Testis (tissue), 2 donors: ENCODE measurements at regions not wholly inside any gene's neighbourhood (a gene's known extent, or its start where the extent isn't known, plus 50 kb on each side); places are given as distances from the start of the nearest gene placed in this dataset.

ENCODE experiments used
- POLR2A ChIP-seq: fragments of 450-650 bp; IDR thresholded peaks from one replicate; pipeline ENCODE4 v1.6.1; 2017; ENCODE audit warnings: antibody characterized with exemption, mild to moderate bottlenecking, moderate library complexity
- TF ChIP-seq, protein P1 (sequence below), 3 experiments: fragments of 450-650 bp in 2 of 3; fragments of 200-600 bp in 1 of 3; sonication (generic) in 1 of 3; IDR thresholded peaks; one replicate each; pipeline ENCODE4 v1.5.1; 2016 to 2019; ENCODE audit warnings: antibody characterized with exemption in 3 of 3, mild to moderate bottlenecking in 2 of 3, moderate library complexity in 1 of 3

DNA sequence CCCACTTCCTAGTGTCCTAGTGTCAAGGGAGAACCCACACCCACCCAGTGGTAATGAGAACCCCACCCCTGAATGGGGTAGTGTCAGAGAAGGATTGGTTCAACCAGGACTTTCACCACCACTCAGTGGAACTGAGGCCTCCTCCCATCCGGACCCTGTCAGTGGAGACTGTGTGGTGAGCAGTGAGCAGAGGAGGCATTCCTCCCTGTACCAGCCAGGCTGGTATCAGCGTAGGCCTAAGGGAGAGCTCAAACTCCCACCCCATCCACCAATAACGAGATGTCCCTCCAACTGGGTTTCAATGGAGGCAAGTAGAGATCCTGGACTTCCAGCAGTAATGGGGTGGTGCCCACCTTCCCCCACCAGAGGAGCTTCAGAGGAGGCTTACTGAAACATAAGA is 1171.4 kb downstream of the TBC1D22A start:
- TF ChIP-seq, protein P1, sequence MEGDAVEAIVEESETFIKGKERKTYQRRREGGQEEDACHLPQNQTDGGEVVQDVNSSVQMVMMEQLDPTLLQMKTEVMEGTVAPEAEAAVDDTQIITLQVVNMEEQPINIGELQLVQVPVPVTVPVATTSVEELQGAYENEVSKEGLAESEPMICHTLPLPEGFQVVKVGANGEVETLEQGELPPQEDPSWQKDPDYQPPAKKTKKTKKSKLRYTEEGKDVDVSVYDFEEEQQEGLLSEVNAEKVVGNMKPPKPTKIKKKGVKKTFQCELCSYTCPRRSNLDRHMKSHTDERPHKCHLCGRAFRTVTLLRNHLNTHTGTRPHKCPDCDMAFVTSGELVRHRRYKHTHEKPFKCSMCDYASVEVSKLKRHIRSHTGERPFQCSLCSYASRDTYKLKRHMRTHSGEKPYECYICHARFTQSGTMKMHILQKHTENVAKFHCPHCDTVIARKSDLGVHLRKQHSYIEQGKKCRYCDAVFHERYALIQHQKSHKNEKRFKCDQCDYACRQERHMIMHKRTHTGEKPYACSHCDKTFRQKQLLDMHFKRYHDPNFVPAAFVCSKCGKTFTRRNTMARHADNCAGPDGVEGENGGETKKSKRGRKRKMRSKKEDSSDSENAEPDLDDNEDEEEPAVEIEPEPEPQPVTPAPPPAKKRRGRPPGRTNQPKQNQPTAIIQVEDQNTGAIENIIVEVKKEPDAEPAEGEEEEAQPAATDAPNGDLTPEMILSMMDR (IDR thresholded peaks at IDR 0.05), result no peak
- no peak for TF ChIP-seq POLR2A
